SU-DHL-6 (cell line): ENCODE measurements at regions not wholly inside any gene's neighbourhood (a gene's known extent, or its start where the extent isn't known, plus 50 kb on each side); places are given as distances from the start of the nearest gene placed in this dataset.

Experiments used
- H2AFZ ChIP-seq: fragments of 200-600 bp; sonication (generic); 2 replicates; pipeline ENCODE4 v1.6.1; 2014; ENCODE audit warnings: low read depth, mild to moderate bottlenecking, moderate library complexity, mixed read lengths, antibody characterized with exemption, low read length; ENCODE audit not compliant: severe bottlenecking
- H3F3A ChIP-seq: fragments of 200-600 bp; shearing (Covaris generic); 2 replicates; pipeline ENCODE4 v1.6.0; 2016; ENCODE audit warnings: antibody characterized with exemption, mild to moderate bottlenecking; ENCODE audit not compliant: insufficient read depth
- H3K27ac ChIP-seq: fragments of 200-600 bp; sonication (generic); 2 replicates; pipeline ENCODE4 v1.5.1; 2016; ENCODE audit warnings: low read depth, mild to moderate bottlenecking, low read length, moderate library complexity, mixed read lengths
- H3K27me3 ChIP-seq: fragments of 200-600 bp; sonication (generic), shearing (Covaris generic); 2 replicates; pipeline ENCODE4 v1.6.0; 2014; ENCODE audit warnings: mild to moderate bottlenecking, low read length
- H3K36me3 ChIP-seq: fragments of 200-600 bp; sonication (generic); 2 replicates; pipeline ENCODE4 v1.6.1; 2014; ENCODE audit warnings: mild to moderate bottlenecking, low read length, mixed read lengths
- H3K4me2 ChIP-seq: fragments of 300-600, 200-600 bp; shearing (Covaris generic), sonication (generic); 2 replicates; pipeline ENCODE4 v1.6.0; 2014; ENCODE audit warnings: low read length, low read depth, mild to moderate bottlenecking; ENCODE audit not compliant: poor library complexity, severe bottlenecking
- H3K4me3 ChIP-seq: fragments of 200-600 bp; sonication (generic); 2 replicates; pipeline ENCODE4 v1.5.1; 2014; ENCODE audit warnings: antibody characterized with exemption, low read length, mild to moderate bottlenecking, mixed read lengths; ENCODE audit not compliant: insufficient read depth, poor library complexity, severe bottlenecking
- H3K79me2 ChIP-seq: fragments of 200-600 bp; sonication (generic); 2 replicates; pipeline ENCODE4 v1.6.1; 2014; ENCODE audit warnings: mild to moderate bottlenecking, low read length, moderate library complexity; ENCODE audit not compliant: insufficient read depth
- H3K9ac ChIP-seq: fragments of 200-600 bp; sonication (generic); 2 replicates; pipeline ENCODE4 v1.7.0; 2014; ENCODE audit warnings: mild to moderate bottlenecking, low read length
- H3K9me2 ChIP-seq: fragments of 200-600 bp; sonication (generic); replicated peaks from 2 replicates; pipeline ENCODE4 v1.6.1; 2014; ENCODE audit warnings: low read length; ENCODE audit not compliant: insufficient read depth
- H3K9me3 ChIP-seq: fragments of 200-600 bp; sonication (generic); 2 replicates; pipeline ENCODE4 v1.6.1; 2014; ENCODE audit warnings: low read length, mixed read lengths; ENCODE audit not compliant: insufficient read depth
- H4K20me1 ChIP-seq: fragments of 200-600 bp; sonication (generic); 2 replicates; pipeline ENCODE4 v1.6.1; 2014; ENCODE audit warnings: low read depth, mild to moderate bottlenecking, antibody characterized with exemption, low read length, moderate library complexity, mixed read lengths
- EZH2phosphoT487 ChIP-seq: fragments of 200-600 bp; sonication (generic), shearing (Covaris generic); conservative IDR thresholded peaks from 2 replicates; pipeline ENCODE4 v1.6.1; 2018; ENCODE audit warnings: mild to moderate bottlenecking, antibody characterized with exemption, low read length, moderate library complexity, mixed read lengths
- TF ChIP-seq, protein P1 (sequence below): fragments of 200-600 bp; sonication (generic); IDR thresholded peaks from one replicate; pipeline ENCODE4 v1.5.1; 2017; ENCODE audit warnings: antibody characterized with exemption, mild to moderate bottlenecking, low read length, moderate library complexity; ENCODE audit not compliant: insufficient read depth, poor library complexity, severe bottlenecking

DNA sequence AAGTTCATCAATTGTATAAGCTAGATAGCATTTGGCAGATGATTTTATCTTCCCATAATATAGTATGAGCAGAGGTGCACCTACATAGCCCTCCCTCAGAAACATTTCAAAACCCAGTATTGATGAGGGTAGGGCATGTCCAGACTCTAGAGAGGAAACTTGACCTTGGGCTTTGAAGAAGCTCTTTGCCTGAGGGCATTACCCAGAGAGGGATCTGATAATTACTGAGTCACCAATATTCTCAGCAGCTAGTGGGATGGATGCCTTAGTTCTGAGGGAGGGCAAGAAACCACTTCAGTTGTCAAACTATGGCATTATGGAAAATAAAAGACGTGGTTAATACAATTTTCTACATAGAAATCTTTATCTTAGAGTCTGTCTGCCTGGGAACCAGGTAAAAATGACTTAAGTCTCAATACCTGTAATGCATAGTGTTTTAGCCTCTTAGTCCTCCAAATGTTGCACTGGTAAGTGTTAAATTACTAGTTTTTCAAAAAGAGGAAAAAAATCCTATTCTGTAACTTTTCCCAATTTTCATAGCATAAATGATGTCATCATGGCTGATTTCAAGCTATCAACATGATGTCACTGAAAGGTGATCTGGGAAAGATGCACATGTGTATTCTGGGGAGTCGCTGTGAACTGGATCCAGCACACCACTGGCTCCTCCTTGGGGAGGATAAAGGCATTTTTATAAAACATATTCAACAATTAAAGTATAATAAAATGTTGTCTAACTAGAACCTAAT is 809.0 kb downstream of the KCTD16 start:
- Histone ChIP-seq H4K20me1 (no peaks in the 10 kb centered on the region), H2AFZ (no peak overlapping the region), H3K4me3 (no peak overlapping the region), H3K27ac (no peak overlapping the region), H3K27me3 (no peaks in the 10 kb centered on the region), H3K9me2 (no peaks in the 10 kb centered on the region), H3K9ac (no peak overlapping the region), H3K4me2 (no peak overlapping the region), H3K79me2 (no peaks in the 10 kb centered on the region), H3F3A (no peaks in the 10 kb centered on the region), H3K36me3 (no peaks in the 10 kb centered on the region), H3K9me3 (no peaks in the 10 kb centered on the region)
- TF ChIP-seq, protein P1, sequence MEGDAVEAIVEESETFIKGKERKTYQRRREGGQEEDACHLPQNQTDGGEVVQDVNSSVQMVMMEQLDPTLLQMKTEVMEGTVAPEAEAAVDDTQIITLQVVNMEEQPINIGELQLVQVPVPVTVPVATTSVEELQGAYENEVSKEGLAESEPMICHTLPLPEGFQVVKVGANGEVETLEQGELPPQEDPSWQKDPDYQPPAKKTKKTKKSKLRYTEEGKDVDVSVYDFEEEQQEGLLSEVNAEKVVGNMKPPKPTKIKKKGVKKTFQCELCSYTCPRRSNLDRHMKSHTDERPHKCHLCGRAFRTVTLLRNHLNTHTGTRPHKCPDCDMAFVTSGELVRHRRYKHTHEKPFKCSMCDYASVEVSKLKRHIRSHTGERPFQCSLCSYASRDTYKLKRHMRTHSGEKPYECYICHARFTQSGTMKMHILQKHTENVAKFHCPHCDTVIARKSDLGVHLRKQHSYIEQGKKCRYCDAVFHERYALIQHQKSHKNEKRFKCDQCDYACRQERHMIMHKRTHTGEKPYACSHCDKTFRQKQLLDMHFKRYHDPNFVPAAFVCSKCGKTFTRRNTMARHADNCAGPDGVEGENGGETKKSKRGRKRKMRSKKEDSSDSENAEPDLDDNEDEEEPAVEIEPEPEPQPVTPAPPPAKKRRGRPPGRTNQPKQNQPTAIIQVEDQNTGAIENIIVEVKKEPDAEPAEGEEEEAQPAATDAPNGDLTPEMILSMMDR: no peak
- no peak for TF ChIP-seq EZH2phosphoT487

DNA sequence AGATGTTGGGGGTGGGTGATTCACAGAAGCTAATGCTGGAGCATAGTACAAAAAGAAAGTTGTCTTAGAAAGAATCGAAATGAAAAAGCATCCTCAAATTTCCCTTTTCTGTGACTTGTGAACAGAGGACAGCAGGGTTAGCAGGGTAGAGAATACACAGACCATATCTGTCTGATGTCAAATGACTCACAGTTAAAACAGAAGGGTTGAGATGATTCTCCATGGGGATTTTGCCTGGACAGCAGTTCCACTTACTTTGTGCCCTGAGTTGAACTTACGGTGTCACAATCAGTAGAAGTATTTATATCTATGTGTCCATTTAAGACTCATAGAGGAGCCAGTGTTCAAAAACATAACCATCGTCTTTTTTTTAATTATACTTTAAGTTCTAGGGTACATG is 801.6 kb downstream of the KCTD16 start:
- no peaks in the 10 kb centered on the region for H3K36me3 ChIP-seq
- H3K4me3 ChIP-seq: no peak overlapping the region
- H4K20me1 ChIP-seq: no peaks in the 10 kb centered on the region
- H3K27me3 ChIP-seq: no peaks in the 10 kb centered on the region
- no peaks in the 10 kb centered on the region for H3K9me3 ChIP-seq
- H3F3A ChIP-seq: no peaks in the 10 kb centered on the region
- no peaks in the 10 kb centered on the region for H3K9me2 ChIP-seq
- no peak overlapping the region for H3K27ac ChIP-seq
- TF ChIP-seq EZH2phosphoT487: no peak
- TF ChIP-seq, protein P1: no peak
- no peak overlapping the region for H3K9ac ChIP-seq
- H2AFZ ChIP-seq: no peak overlapping the region
- H3K4me2 ChIP-seq: no peak overlapping the region
- no peaks in the 10 kb centered on the region for H3K79me2 ChIP-seq

DNA sequence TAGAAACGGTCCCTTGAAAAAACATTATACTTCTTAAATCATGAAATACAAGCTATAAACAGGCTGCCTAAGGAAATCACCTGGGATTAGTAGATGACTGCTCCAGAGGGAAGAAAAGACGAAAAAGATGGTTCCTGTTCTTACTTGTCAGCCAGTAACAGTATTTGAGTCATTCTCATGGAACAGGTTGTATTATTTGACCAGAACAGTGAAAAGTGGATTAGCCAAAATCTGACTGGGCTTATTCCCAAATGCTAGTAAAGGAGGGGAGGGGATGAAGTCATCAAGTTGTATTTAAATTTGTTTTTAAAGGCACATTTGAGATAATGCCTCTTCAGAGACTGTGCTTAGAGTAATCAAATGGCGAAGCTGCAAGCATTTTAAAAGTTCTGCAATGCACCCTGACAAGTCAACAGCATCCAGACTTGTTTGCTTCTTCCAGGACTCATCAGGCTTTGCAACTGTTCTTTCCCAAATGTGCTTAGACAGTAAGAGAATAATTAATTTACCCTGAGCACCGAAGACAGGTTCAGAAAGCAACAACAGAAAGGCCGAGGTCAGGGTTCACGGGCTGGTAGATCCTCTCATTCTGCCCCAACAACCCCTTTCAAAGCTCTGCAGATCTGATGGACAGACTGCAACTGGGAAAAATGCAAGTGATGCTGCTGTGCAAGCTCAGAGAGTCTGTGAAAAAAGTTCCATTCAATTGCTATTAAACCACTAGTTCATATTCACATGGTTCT is 800.6 kb downstream of the KCTD16 start:
- no peaks in the 10 kb centered on the region for H3K9me2 ChIP-seq
- no peak overlapping the region for H2AFZ ChIP-seq
- no peaks in the 10 kb centered on the region for H3K36me3 ChIP-seq
- no peaks in the 10 kb centered on the region for H4K20me1 ChIP-seq
- TF ChIP-seq EZH2phosphoT487: no peak
- TF ChIP-seq, protein P1: no peak
- no peaks in the 10 kb centered on the region for H3K27me3 ChIP-seq
- no peak overlapping the region for H3K4me2 ChIP-seq
- no peak overlapping the region for H3K9ac ChIP-seq
- H3K27ac ChIP-seq: no peak overlapping the region
- H3K9me3 ChIP-seq: no peaks in the 10 kb centered on the region
- H3F3A ChIP-seq: no peaks in the 10 kb centered on the region
- H3K79me2 ChIP-seq: no peaks in the 10 kb centered on the region
- no peak overlapping the region for H3K4me3 ChIP-seq
